NCI-H1417 (cell line): ENCODE measurements at regions not wholly inside any gene's neighbourhood (a gene's known extent, or its start where the extent isn't known, plus 50 kb on each side); places are given as distances from the start of the nearest gene placed in this dataset.

Experiments used
- DNase-seq, 3 experiments: peaks; one replicate each; lab custom pipeline; 2025; lab: John Stamatoyannopoulos, UW

DNA sequence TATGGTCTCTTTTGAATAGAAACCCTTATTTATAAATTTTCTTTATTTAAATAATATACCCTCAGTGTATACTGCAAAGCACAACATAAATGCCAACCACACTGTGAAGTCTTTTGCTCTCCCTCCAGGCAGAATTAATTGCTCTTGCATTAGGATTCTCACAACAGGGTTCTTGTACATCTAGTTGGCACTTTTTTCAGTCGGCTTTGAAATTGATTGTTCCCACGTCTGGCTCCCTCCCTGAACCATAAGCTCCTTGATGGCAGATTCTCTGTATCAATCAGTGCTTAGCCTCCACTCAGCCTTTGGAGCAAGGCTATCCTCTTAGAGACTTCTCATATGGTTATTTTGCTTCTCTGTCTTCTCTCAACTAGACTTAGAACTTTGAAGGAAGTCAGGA is 288.0 kb upstream of the POU3F2 start:
- no peak for DNase-seq

DNA sequence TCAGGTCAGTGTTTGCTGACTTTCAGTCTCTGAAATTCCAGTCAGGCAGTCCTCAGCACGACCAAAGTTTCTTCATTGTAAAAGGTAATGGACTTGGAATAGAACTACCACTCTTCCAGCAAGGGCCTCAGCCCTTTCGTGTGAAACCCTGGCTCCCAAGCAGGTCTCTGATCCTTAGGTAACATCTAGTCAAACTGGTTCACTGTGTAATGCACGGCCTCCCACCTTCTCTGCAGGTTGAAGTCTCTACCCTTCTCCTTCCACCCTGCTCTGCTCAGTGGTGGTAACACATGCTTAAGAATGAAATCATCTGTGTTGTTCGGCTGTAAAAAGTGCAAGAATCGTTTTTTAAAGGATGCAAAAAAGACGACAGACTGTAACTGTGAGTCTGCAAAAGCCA is 287.2 kb upstream of the POU3F2 start:
- DNase-seq, result no peak

DNA sequence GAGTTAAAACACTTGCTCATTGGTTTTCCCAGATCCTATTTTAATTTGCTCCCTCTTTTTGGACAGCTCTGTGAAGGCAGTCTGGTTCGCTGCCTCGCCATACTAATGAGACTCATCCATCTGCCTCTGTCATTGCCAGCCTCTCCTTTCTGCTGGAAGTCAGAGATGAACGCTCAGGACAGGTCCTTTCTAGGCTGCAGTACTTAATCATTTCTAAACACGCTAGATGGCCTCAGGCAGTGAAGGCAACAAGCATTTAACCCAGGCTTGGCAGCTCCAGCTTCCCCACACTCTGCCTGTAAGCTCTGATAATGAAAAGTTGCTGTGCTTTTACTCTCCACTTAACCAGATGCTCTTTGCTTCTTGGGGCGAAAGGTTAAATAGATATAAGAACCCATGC is 286.7 kb upstream of the POU3F2 start:
- peak in 2 of 3 experiments; percentile 32 to 79 for DNase-seq

- DNase-seq, result no peak
Observed at GRCh38 chr6:98548301-98548700, 286.1 kb upstream of the POU3F2 start.

DNA sequence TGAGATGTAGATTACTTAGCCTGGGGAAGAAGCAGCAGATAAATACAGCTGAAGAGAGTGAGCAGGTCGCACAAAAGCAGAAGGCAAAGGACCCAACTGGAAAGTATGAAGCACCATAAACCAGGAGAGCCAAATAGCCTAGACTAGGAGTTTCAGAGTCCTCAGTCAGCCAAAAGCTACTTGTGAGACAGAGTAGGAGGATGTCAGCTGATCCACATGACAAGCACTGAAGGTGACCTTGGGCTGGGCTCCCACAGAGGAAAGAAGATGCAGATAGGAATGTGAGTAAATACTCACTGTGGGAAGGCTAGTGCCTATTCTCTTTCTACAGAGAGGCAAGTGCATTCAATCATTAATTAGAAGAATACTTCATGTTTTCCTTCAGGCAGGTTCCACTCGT is 274.0 kb upstream of the POU3F2 start:
- no peak for DNase-seq

GRCh38 chr6:98560841-98561240 is 273.5 kb upstream of the POU3F2 start:
- DNase-seq, result no peak

GRCh38 chr6:98566126-98566525 is 268.2 kb upstream of the POU3F2 start:
- no peak for DNase-seq

GRCh38 chr6:98572579-98572978 is 261.8 kb upstream of the POU3F2 start:
- DNase-seq, result no peak

DNA sequence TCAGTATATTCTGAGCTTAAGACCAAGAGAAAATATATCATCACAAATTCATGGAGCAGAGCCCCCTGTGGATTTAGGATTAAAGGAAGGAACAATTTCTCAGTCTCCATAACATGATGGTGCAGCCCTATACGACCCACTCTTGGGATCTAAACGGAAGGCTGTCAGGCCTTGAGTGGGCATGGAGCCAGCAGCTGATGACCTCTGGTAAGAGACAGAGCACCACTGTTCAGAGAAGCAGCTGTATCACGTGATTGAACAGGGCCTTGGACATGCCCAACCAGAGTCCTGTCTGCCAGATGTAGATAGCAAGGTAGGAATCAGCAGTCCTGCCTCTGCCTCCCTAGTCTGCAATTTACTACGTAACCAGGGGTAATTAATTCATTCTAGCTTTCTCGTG is 259.4 kb upstream of the POU3F2 start:
- no peak for DNase-seq

DNA sequence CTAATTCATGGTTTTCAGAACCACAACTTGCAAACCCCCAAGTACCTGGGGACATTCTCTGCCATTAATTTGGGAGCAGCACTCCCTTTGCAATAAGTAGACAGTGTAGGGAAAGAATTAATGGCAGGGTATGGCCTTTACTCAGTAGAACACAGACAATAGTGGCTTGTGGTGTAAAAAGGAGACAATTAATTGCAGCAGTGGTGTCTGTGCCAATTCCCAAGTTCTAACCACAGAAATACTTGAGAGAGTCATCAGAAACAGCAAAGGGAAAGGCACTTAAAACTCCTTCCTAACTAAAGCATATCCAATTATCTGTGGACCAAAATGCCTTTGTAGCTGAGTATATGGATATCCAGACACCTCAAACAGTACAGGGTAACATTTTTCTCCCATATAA is 257.6 kb upstream of the POU3F2 start:
- DNase-seq, result no peak

- DNase-seq, result no peak
Observed at GRCh38 chr6:98578016-98578415, 256.4 kb upstream of the POU3F2 start.

DNA sequence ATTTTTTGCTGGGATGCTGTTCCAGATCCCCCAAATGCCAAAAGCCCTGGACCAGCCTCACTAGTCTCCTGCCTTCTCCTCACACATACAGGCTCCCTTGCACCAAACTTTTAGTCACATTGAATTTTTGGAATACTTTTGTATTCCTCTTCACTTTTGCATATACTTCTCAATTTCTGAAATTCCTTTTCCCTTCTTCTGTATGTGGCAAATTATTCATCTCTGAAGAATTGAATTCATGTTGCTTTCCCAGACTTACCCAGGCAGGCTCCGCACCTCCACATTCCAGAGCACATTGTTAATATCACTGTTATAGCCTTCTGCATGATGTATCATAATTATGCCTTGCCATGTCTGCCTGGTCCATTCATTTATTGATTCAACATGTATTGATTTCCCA is 255.3 kb upstream of the POU3F2 start:
- DNase-seq, result no peak

DNA sequence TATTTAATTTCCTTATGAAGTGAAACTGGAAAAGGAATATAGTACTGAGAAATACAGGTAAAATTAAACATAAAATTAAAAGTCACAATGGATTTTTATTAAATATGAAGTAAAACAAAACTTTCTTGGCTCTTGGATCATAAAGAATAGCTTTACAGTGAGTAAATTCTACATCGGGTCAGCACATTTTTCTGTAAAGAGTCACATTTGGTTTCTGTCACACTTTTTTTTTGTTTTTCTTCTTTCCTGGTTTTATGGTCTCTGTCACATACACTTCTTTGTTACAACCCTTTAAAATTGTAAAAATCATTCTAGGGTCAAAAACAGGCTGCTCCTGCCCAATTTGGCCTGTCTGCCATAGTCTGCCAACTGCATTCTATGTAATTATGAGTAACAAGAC is 254.4 kb upstream of the POU3F2 start:
- no peak for DNase-seq

- no peak for DNase-seq
Observed at GRCh38 chr6:98581705-98582104, 252.7 kb upstream of the POU3F2 start.

DNA sequence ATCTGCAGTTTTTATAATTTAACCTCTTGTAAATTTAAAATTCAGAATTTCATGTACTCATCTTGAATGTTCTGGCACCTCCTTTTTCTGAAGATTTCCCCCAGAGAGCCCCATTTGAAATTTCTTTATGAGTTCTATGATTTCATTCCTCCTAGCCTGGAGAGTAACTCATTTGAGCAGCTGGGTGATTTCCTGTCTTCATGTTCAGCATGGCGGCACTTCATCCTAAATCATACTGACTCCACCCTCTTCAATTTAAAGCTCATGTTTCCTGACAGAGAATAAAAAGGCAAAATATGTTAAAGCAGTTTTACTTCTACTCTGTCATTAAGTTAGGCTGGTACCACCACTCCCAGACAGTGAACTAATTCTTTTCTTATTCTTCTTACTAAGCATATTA is 250.9 kb upstream of the POU3F2 start:
- DNase-seq, result peak in 1 of 3 experiments; percentile 6

GRCh38 chr6:98586163-98586562 is 248.2 kb upstream of the POU3F2 start:
- DNase-seq, result no peak

GRCh38 chr6:98587555-98587954 is 246.8 kb upstream of the POU3F2 start:
- no peak for DNase-seq

GRCh38 chr6:98589536-98589935 is 244.8 kb upstream of the POU3F2 start:
- DNase-seq, result no peak

DNA sequence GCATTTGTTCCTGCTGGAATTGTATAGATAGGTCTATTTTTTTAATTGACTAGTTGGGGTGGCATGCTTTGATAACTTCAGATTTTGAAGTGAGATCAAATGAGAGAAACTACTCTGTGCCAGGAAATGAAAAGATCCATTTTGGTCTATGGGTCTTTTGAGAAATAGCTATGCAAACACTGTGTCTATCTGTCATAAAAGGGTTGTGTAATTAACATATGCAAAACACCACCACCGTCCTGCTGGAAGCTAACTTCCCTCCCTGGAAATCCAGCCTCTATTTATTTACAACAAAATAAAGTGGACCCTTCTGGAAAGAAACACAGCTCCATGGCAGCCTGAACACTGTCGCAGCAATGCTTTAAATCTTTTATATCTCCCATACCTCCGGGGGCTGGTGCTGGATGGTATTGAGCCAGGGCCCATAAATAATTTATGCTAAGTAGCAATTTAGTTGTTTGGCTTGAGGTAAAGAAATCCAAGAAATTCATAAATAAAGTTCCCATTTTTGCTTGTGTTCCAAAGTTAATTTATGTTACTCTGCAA is 244.2 kb upstream of the POU3F2 start:
- no peak for DNase-seq

GRCh38 chr6:98590997-98591396 is 243.4 kb upstream of the POU3F2 start:
- peak; percentile 0 to 12 (median 4) for DNase-seq

DNA sequence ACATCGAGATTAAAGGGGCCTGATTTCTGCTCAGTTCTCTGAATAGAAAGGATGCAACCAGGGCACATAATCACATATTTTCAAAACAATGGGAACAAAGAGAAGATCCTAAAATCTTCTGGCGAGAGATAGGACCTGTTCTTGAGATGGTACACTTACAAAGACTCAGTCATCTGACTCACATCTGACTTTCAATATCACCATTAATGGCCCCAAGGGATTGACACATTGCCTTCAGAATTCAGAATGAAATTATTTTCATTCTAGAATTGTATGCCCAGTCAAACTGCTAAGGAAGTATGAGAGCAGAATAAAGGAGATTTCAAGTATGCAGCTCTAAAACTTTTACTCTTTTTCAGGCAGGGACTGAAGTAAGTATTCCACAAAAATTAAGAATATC is 240.7 kb upstream of the POU3F2 start:
- peak in 1 of 3 experiments; percentile 25 for DNase-seq

GRCh38 chr6:98601716-98602115 is 232.7 kb upstream of the POU3F2 start:
- peak in 1 of 3 experiments; percentile 42 for DNase-seq

DNA sequence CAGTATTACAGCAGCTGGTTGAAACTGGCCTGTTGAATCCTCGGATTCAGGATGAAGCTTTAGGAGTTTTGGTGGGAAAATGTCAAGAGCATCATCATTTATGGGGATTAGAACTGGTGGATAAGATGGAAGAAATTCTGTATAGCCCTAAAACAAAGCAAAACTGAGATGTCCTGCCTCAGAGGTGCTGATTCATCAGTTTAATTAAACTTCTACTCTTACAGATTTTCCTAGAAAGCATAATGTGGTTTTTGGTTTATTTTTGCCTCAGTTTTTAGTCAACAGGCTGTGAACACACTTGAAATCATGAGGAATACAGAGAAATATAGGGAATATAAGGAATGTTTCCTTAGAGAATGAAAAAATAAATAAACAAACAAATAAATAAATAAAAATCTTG is 228.7 kb upstream of the POU3F2 start:
- no peak for DNase-seq

GRCh38 chr6:98627129-98627775 is 207.1 kb upstream of the POU3F2 start:
- DNase-seq, result no peak
